ENCODE measurements at regions not wholly inside any gene's neighbourhood (a gene's known extent, or its start where the extent isn't known, plus 50 kb on each side); places are given as distances from the start of the nearest gene placed in this dataset.

- TF ChIP-seq CTCF (IDR thresholded peaks at IDR 0.05; ENCODE audit: insufficient read depth, missing control alignments): no peak
- FAIRE-seq (no peak), DNase-seq (ENCODE audit: insufficient read length, low spot score) (no peak)
These were observed 156.9 kb upstream of the MAGI3 start for GRCh38 chr1:113233441-113233840.

- no peak for TF ChIP-seq CTCF (IDR thresholded peaks at IDR 0.05; ENCODE audit: insufficient read depth, missing control alignments)
- DNase-seq (ENCODE audit: insufficient read length, low spot score) (no peak), FAIRE-seq (no peak)
These were observed 149.1 kb upstream of the MAGI3 start for GRCh38 chr1:113241237-113241636.

- no peak for FAIRE-seq
- no peak for TF ChIP-seq CTCF (IDR thresholded peaks at IDR 0.05; ENCODE audit: insufficient read depth, missing control alignments)
- DNase-seq (ENCODE audit: insufficient read length, low spot score): no peak
These were observed 147.8 kb upstream of the MAGI3 start for GRCh38 chr1:113242481-113242880.

- DNase-seq (ENCODE audit: insufficient read length, low spot score) (no peak), FAIRE-seq (no peak)
- no peak for TF ChIP-seq CTCF (IDR thresholded peaks at IDR 0.05; ENCODE audit: insufficient read depth, missing control alignments)
These were observed 146.8 kb upstream of the MAGI3 start for GRCh38 chr1:113243529-113243928.

GRCh38 chr1:113244112-113244820 lies 146.0 kb upstream of the MAGI3 start:
- no peak for TF ChIP-seq CTCF (IDR thresholded peaks at IDR 0.05; ENCODE audit: insufficient read depth, missing control alignments)
- FAIRE-seq (no peak), DNase-seq (ENCODE audit: insufficient read length, low spot score) (no peak)

- DNase-seq (ENCODE audit: insufficient read length, low spot score): no peak
- FAIRE-seq: no peak
- TF ChIP-seq CTCF (IDR thresholded peaks at IDR 0.05; ENCODE audit: insufficient read depth, missing control alignments): no peak
These were observed 145.1 kb upstream of the MAGI3 start for GRCh38 chr1:113245252-113245651.

- FAIRE-seq (no peak), DNase-seq (ENCODE audit: insufficient read length, low spot score) (no peak)
- TF ChIP-seq CTCF (IDR thresholded peaks at IDR 0.05; ENCODE audit: insufficient read depth, missing control alignments): no peak
These were observed 143.4 kb upstream of the MAGI3 start for GRCh38 chr1:113246929-113247328.
